OCI-LY7 (cell line): ENCODE measurements at regions not wholly inside any gene's neighbourhood (a gene's known extent, or its start where the extent isn't known, plus 50 kb on each side); places are given as distances from the start of the nearest gene placed in this dataset.

Experiments used
- CTCF ChIP-seq: fragments of 200-600 bp; sonication (generic); conservative IDR thresholded peaks from 2 replicates; pipeline ENCODE4 v1.5.1; 2014; ENCODE audit warnings: mild to moderate bottlenecking, antibody characterized with exemption, low read length, moderate library complexity, mixed read lengths
- EZH2phosphoT487 ChIP-seq: fragments of 200-600 bp; sonication (generic); IDR thresholded peaks from 2 replicates; pipeline ENCODE4 v1.6.1; 2018; ENCODE audit warnings: low read depth, borderline replicate concordance, mild to moderate bottlenecking, mixed run types, antibody characterized with exemption, low read length, moderate library complexity, mixed read lengths

DNA sequence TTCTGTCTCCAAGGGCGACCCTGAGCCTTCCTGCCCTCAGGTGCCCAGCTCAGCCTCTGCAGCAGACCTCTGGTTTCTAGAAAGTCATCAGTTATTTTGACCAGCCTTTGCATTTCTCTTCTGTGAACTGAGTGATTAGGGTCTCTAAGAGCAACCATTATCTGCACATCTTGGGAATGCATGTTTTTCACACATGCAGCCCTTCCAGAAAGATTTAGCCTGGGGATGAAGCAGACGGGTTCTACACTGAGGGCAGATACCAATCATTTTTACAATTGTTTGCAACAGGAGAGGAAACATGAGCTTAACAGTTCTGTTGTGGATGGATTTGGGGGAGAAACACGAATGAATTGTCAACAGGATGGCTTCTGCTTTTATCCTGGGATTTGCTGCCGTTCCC is 90.1 kb upstream of the PITX1 start:
- TF ChIP-seq CTCF: no peak
- no peak for TF ChIP-seq EZH2phosphoT487
